Panc1 (cell line): ENCODE measurements at regions not wholly inside any gene's neighbourhood (a gene's known extent, or its start where the extent isn't known, plus 50 kb on each side); places are given as distances from the start of the nearest gene placed in this dataset.
"Not testable (repeated sequence)": the region's sequence is repeated elsewhere in the genome, so short reads cannot be mapped to it uniquely, and the experiment has no call there.

Source experiments
- ATAC-seq: fragments of 200-7000 bp; cut with Tn5 transposase; 2 replicates; pipeline ENCODE4 v1.9.1; 2020; ENCODE audit warnings: mild to moderate bottlenecking, moderate library complexity
- BruUV-seq: library from RNA; stranded (reverse); fragments of 400-500 nt; replicated peaks from 2 replicates; lab custom pipeline; 2021; lab: Mats Ljungman, UMichigan
- CTCF ChIA-PET: fragments of 300-600 bp; sonication (Branson Sonifier 250); formaldehyde crosslinking; loops from one replicate; lab custom pipeline; 2022; ENCODE audit warnings: antibody characterized with exemption; lab: Charles Lee
- POLR2A ChIA-PET: fragments of 300-600 bp; sonication (Branson Sonifier 250); formaldehyde crosslinking; loops from one replicate; lab custom pipeline; 2022; ENCODE audit warnings: antibody characterized with exemption; lab: Charles Lee
- DNase-seq: peaks from one replicate; pipeline ENCODE4 v3.0.0-alpha.2; 2010; ENCODE audit warnings: low read depth, low spot score
- H3K27ac ChIP-seq: 2 replicates; pipeline ENCODE4 v1.5.1; 2011; ENCODE audit warnings: mild to moderate bottlenecking, low read length, inconsistent platforms
- H3K27me3 ChIP-seq: fragments of 200-500 bp; sonication (Bioruptor generic); 2 replicates; pipeline ENCODE4 v1.6.0; 2014; ENCODE audit warnings: low read length, inconsistent platforms; ENCODE audit not compliant: control insufficient read depth, insufficient read depth
- H3K36me3 ChIP-seq: fragments of 200-500 bp; sonication (Bioruptor generic); 2 replicates; pipeline ENCODE4 v1.5.1; 2014; ENCODE audit warnings: inconsistent platforms, mild to moderate bottlenecking, low read length, moderate library complexity; ENCODE audit not compliant: control insufficient read depth, insufficient read depth
- H3K4me1 ChIP-seq: 2 replicates; pipeline ENCODE4 v1.5.1; 2011; ENCODE audit warnings: inconsistent platforms, mild to moderate bottlenecking, low read length, moderate library complexity; ENCODE audit not compliant: control insufficient read depth, insufficient read depth
- H3K4me3 ChIP-seq, 2 experiments: 2 replicates each; pipeline ENCODE4 v1.5.1; 2011 to 2012; ENCODE audit warnings: low read depth in 2 of 2, low read length in 2 of 2, mild to moderate bottlenecking in 2 of 2, inconsistent platforms in 1 of 2, moderate library complexity in 1 of 2
- H3K9me3 ChIP-seq: fragments of 200-500 bp; sonication (Bioruptor generic); 2 replicates; pipeline ENCODE4 v1.5.1; 2014; ENCODE audit warnings: low read depth, mild to moderate bottlenecking, inconsistent platforms, low read length, moderate library complexity; ENCODE audit not compliant: control insufficient read depth, insufficient read depth
- POLR2AphosphoS5 ChIP-seq: IDR thresholded peaks from 2 replicates; pipeline ENCODE4 v1.6.1; 2012; ENCODE audit warnings: mild to moderate bottlenecking, low read depth, low read length, moderate library complexity
- SIN3A ChIP-seq: IDR thresholded peaks from 2 replicates; pipeline ENCODE4 v1.6.1; 2012; ENCODE audit warnings: low read depth, mild to moderate bottlenecking, low read length, moderate library complexity, borderline replicate concordance; ENCODE audit not compliant: insufficient read depth
- TCF7L2 ChIP-seq: IDR thresholded peaks from 2 replicates; pipeline ENCODE4 v1.6.1; 2011; ENCODE audit warnings: mild to moderate bottlenecking, low read depth, low read length, inconsistent platforms
- in situ Hi-C: cut with HindIII; loops from 2 replicates; pipeline ENCODE4 v1.10.0; 2016; ENCODE audit warnings: low sequenced_read_pairs, low pct_unique_long_range_greater_than_20kb
- intact Hi-C: fragments of 100-400 bp; cut with micrococcal nuclease; formaldehyde crosslinking; loops from one replicate; pipeline ENCODE4 v1.10.0; 2022; ENCODE audit not compliant: unreplicated experiment
- TF ChIP-seq, protein P1 (sequence below), 2 experiments: IDR thresholded peaks; 2 replicates each; pipeline ENCODE4 v1.6.1; 2011 to 2012; ENCODE audit warnings: low read depth in 2 of 2, control low read depth in 1 of 2, low read length in 1 of 2, mild to moderate bottlenecking in 1 of 2, moderate library complexity in 1 of 2; ENCODE audit not compliant: insufficient read depth in 1 of 2
- TF ChIP-seq, protein P2 (sequence below): fragments of 450-650 bp; IDR thresholded peaks from 2 replicates; pipeline ENCODE4 v1.5.1; 2017; ENCODE audit warnings: mild to moderate bottlenecking

DNA sequence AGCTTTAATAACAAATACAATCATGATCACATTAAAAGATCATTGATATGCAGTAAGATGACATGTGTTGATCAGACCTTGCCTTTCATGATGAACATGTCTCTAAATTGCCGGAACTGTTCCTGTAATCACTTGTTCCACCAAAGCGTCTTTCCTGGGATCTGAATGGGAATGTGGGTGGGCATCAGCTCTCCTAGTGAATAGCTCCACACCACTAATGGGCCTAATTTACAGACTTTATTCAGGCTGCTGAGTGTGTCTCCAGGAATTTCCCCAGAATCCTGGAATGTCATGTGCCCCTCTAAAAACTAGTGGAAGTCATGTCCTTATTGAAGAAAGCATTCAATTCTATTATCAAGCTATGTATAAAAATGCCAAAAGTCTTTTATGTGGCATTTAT is 765.1 kb upstream of the CTNND2 start:
- H3K36me3 ChIP-seq: no peaks in the 10 kb centered on the region
- intact Hi-C loops (no loop called here), in situ Hi-C loops (no loop called here)
- CTCF ChIA-PET: no interaction called here
- H3K4me1 ChIP-seq: no peaks in the 10 kb centered on the region
- POLR2A ChIA-PET: no interaction called here
- no peaks in the 10 kb centered on the region for H3K9me3 ChIP-seq
- no peak overlapping the region for H3K4me3 ChIP-seq
- ATAC-seq: no peak
- no peak overlapping the region for H3K27ac ChIP-seq
- BruUV-seq: no TSS peak
- no peak for DNase-seq
- no peaks in the 10 kb centered on the region for H3K27me3 ChIP-seq
- TF ChIP-seq TCF7L2 (no peak), SIN3A (no peak), POLR2AphosphoS5 (no peak)
- TF ChIP-seq, protein P1, sequence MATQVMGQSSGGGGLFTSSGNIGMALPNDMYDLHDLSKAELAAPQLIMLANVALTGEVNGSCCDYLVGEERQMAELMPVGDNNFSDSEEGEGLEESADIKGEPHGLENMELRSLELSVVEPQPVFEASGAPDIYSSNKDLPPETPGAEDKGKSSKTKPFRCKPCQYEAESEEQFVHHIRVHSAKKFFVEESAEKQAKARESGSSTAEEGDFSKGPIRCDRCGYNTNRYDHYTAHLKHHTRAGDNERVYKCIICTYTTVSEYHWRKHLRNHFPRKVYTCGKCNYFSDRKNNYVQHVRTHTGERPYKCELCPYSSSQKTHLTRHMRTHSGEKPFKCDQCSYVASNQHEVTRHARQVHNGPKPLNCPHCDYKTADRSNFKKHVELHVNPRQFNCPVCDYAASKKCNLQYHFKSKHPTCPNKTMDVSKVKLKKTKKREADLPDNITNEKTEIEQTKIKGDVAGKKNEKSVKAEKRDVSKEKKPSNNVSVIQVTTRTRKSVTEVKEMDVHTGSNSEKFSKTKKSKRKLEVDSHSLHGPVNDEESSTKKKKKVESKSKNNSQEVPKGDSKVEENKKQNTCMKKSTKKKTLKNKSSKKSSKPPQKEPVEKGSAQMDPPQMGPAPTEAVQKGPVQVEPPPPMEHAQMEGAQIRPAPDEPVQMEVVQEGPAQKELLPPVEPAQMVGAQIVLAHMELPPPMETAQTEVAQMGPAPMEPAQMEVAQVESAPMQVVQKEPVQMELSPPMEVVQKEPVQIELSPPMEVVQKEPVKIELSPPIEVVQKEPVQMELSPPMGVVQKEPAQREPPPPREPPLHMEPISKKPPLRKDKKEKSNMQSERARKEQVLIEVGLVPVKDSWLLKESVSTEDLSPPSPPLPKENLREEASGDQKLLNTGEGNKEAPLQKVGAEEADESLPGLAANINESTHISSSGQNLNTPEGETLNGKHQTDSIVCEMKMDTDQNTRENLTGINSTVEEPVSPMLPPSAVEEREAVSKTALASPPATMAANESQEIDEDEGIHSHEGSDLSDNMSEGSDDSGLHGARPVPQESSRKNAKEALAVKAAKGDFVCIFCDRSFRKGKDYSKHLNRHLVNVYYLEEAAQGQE (IDR thresholded peaks at IDR 0.05; ENCODE audit: insufficient read depth in 1 of 2, low read depth in 2 of 2, low read length in 1 of 2): no peak
- TF ChIP-seq, protein P2, sequence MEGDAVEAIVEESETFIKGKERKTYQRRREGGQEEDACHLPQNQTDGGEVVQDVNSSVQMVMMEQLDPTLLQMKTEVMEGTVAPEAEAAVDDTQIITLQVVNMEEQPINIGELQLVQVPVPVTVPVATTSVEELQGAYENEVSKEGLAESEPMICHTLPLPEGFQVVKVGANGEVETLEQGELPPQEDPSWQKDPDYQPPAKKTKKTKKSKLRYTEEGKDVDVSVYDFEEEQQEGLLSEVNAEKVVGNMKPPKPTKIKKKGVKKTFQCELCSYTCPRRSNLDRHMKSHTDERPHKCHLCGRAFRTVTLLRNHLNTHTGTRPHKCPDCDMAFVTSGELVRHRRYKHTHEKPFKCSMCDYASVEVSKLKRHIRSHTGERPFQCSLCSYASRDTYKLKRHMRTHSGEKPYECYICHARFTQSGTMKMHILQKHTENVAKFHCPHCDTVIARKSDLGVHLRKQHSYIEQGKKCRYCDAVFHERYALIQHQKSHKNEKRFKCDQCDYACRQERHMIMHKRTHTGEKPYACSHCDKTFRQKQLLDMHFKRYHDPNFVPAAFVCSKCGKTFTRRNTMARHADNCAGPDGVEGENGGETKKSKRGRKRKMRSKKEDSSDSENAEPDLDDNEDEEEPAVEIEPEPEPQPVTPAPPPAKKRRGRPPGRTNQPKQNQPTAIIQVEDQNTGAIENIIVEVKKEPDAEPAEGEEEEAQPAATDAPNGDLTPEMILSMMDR: no peak

DNA sequence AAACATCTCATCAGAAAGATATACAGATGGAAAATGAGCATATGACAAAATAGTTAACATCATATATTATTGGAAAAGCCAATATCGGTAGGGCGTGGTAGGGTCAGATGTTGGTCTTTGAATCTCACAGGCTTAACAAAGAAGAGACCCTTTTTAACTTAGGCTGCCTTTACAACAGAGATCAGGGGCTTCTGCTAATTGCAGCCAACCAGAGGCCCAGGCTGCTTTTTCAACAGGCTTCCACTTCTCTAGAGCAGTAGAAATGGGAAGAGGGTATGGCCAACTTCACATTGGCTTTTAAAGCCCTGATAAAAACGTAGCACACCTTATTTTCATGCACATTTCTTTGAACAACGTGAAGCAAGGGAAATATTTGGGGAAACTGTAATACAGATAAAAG is 764.3 kb upstream of the CTNND2 start:
- ChIA-PET POLR2A (no interaction called here), CTCF (no interaction called here)
- H3K27ac ChIP-seq: no peak overlapping the region
- H3K4me3 ChIP-seq: no peak overlapping the region
- H3K36me3 ChIP-seq: no peaks in the 10 kb centered on the region
- no peak for DNase-seq
- TF ChIP-seq TCF7L2: no peak
- TF ChIP-seq, protein P1 (IDR thresholded peaks at IDR 0.05; ENCODE audit: insufficient read depth in 1 of 2, low read depth in 2 of 2, low read length in 1 of 2): no peak
- TF ChIP-seq, protein P2: no peak
- no peak for TF ChIP-seq SIN3A
- no peak for TF ChIP-seq POLR2AphosphoS5
- ATAC-seq: no peak
- H3K9me3 ChIP-seq: no peaks in the 10 kb centered on the region
- H3K27me3 ChIP-seq: no peaks in the 10 kb centered on the region
- intact Hi-C loops: no loop called here
- no peaks in the 10 kb centered on the region for H3K4me1 ChIP-seq
- in situ Hi-C loops: no loop called here
- no TSS peak for BruUV-seq

DNA sequence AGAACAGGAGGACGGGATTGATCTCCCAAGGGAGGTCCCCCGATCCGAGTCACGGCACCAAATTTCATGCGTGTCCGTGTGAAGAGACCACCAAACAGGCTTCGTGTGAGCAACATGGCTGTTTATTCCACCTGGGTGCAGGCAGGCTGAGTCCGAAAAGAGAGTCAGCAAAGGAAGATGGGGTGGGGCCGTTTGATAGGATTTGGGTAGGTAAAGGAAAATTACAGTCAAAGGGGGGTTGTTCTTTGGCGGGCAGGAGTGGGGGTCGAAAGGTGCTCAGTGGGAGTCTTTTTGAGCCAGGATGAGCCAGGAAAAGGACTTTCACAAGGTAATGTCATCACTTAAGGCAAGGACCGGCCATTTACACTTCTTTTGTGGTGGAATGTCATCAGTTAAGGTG is 763.6 kb upstream of the CTNND2 start:
- H3K9me3 ChIP-seq, H3K27me3 ChIP-seq, in situ Hi-C loops, intact Hi-C loops, CTCF ChIA-PET, H3K4me1 ChIP-seq, DNase-seq, H3K4me3 ChIP-seq, H3K36me3 ChIP-seq, ATAC-seq, POLR2A ChIA-PET, BruUV-seq, H3K27ac ChIP-seq: not testable (repeated sequence)

DNA sequence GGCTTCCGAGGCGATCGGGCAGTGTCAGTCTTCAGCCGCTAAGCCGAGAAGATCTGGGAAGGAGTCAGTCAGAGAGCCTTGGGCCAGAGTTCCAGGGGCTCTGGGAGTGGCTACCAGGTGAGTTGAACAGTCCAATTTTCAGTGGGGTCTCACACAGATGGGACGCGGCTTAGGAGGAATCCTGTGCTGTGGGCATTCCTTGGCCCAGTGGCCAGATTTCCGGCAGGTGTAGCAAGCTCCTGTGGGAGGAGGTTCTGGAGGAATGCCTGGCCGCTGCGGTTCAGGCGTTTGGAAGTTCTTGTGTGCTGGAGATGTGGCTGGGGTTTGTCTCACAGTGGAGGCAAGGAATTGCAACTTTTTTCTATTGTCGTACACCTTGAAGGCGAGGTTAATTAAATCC is 761.5 kb upstream of the CTNND2 start:
- H3K9me3 ChIP-seq, in situ Hi-C loops, DNase-seq, H3K4me1 ChIP-seq, POLR2A ChIA-PET, ATAC-seq, intact Hi-C loops, H3K36me3 ChIP-seq, H3K4me3 ChIP-seq, H3K27ac ChIP-seq, H3K27me3 ChIP-seq, BruUV-seq, CTCF ChIA-PET: not testable (repeated sequence)
